IMR-90 (cell line): ENCODE measurements at regions not wholly inside any gene's neighbourhood (a gene's known extent, or its start where the extent isn't known, plus 50 kb on each side); places are given as distances from the start of the nearest gene placed in this dataset.

Experiments used
- ATAC-seq: fragments of 200-7000 bp; cut with Tn5 transposase; 2 replicates; pipeline ENCODE4 v1.9.1; 2020; ENCODE audit warnings: low read depth, mild to moderate bottlenecking, moderate library complexity
- BruUV-seq: library from RNA; stranded (reverse); fragments of 400-500 nt; replicated peaks from 2 replicates; lab custom pipeline; 2021; lab: Mats Ljungman, UMichigan
- CTCF ChIA-PET: fragments of 300-600 bp; formaldehyde crosslinking; extraction: SDS; loops from one replicate; lab custom pipeline; 2021; ENCODE audit warnings: antibody characterized with exemption; lab: Yijun Ruan, JAX
- POLR2A ChIA-PET: fragments of 300-600 bp; sonication (Branson Sonifier 250); formaldehyde crosslinking; loops from one replicate; lab custom pipeline; 2022; ENCODE audit warnings: antibody characterized with exemption; ENCODE audit not compliant: unreplicated experiment; lab: Charles Lee
- DNase-seq: peaks from one replicate; pipeline ENCODE4 v3.0.0; 2013
- H2AFZ ChIP-seq: replicated peaks from 2 replicates; pipeline ENCODE3; 2013; ENCODE audit warnings: low read length, mild to moderate bottlenecking; ENCODE audit not compliant: poor library complexity
- H2AK5ac ChIP-seq: 2 replicates; pipeline ENCODE4 v1.6.1; 2013; ENCODE audit warnings: low read depth, low read length, inconsistent platforms
- H2AK9ac ChIP-seq: replicated peaks from 2 replicates; pipeline ENCODE3; 2013; ENCODE audit warnings: mild to moderate bottlenecking, low read depth, low read length, moderate library complexity; ENCODE audit not compliant: poor library complexity
- H2BK120ac ChIP-seq: 2 replicates; pipeline ENCODE4 v1.6.1; 2013; ENCODE audit warnings: low read depth, low read length, inconsistent platforms
- H2BK15ac ChIP-seq: 3 replicates; pipeline ENCODE4 v1.6.1; 2013; ENCODE audit warnings: low read depth, low read length, inconsistent platforms
- H2BK20ac ChIP-seq: 2 replicates; pipeline ENCODE4 v1.6.1; 2013; ENCODE audit warnings: low read depth, mild to moderate bottlenecking, inconsistent platforms, low read length, moderate library complexity
- H2BK5ac ChIP-seq: 2 replicates; pipeline ENCODE4 v1.6.1; 2013; ENCODE audit warnings: mild to moderate bottlenecking, low read depth, low read length, inconsistent platforms; ENCODE audit not compliant: poor library complexity, severe bottlenecking
- H3K14ac ChIP-seq: replicated peaks from 2 replicates; pipeline ENCODE4 v1.6.1; 2013; ENCODE audit warnings: low read depth, low read length, inconsistent platforms
- H3K18ac ChIP-seq: 2 replicates; pipeline ENCODE4 v1.6.1; 2013; ENCODE audit warnings: low read depth, low read length, control low read depth
- H3K23ac ChIP-seq: 2 replicates; pipeline ENCODE4 v1.6.1; 2013; ENCODE audit warnings: low read depth, low read length, inconsistent platforms
- H3K27ac ChIP-seq: 2 replicates; pipeline ENCODE4 v1.5.1; 2013; ENCODE audit warnings: mild to moderate bottlenecking, control low read depth, low read length; ENCODE audit not compliant: insufficient read depth
- H3K27me3 ChIP-seq: 2 replicates; pipeline ENCODE4 v1.6.1; 2013; ENCODE audit warnings: low read length; ENCODE audit not compliant: control insufficient read depth, insufficient read depth
- H3K36me3 ChIP-seq: 2 replicates; pipeline ENCODE4 v1.6.1; 2013; ENCODE audit warnings: low read length, mixed read lengths; ENCODE audit not compliant: control insufficient read depth, insufficient read depth
- H3K4ac ChIP-seq: 2 replicates; pipeline ENCODE4 v1.6.1; 2013; ENCODE audit warnings: low read depth, low read length, inconsistent platforms
- H3K4me1 ChIP-seq: 2 replicates; pipeline ENCODE4 v1.6.1; 2013; ENCODE audit warnings: low read length, mixed read lengths; ENCODE audit not compliant: control insufficient read depth, insufficient read depth
- H3K4me2 ChIP-seq: 2 replicates; pipeline ENCODE4 v1.6.1; 2013; ENCODE audit warnings: low read depth, mild to moderate bottlenecking, control low read depth, low read length, moderate library complexity
- H3K4me3 ChIP-seq: 2 replicates; pipeline ENCODE4 v1.5.1; 2013; ENCODE audit warnings: low read depth, mild to moderate bottlenecking, control low read depth, low read length, moderate library complexity; ENCODE audit not compliant: insufficient read depth
- H3K56ac ChIP-seq: 2 replicates; pipeline ENCODE4 v1.6.1; 2013; ENCODE audit warnings: low read length, inconsistent platforms; ENCODE audit not compliant: insufficient read depth; ENCODE audit errors: extremely low read depth
- H3K79me1 ChIP-seq, 2 experiments: 2 replicates each; pipeline ENCODE4 v1.6.1; 2013; ENCODE audit warnings: low read length in 2 of 2, inconsistent platforms in 1 of 2, low read depth in 1 of 2
- H3K9ac ChIP-seq: 2 replicates; pipeline ENCODE4 v1.6.1; 2013; ENCODE audit warnings: low read depth, low read length, control low read depth
- H3K9me1 ChIP-seq: 2 replicates; pipeline ENCODE4 v1.6.1; 2013; ENCODE audit warnings: low read length, inconsistent platforms; ENCODE audit not compliant: insufficient read depth
- H3K9me3 ChIP-seq: 2 replicates; pipeline ENCODE4 v1.6.1; 2013; ENCODE audit warnings: low read length; ENCODE audit not compliant: control insufficient read depth, insufficient read depth
- H4K20me1 ChIP-seq: 2 replicates; pipeline ENCODE4 v1.6.1; 2013; ENCODE audit warnings: low read length, inconsistent platforms; ENCODE audit not compliant: insufficient read depth
- H4K5ac ChIP-seq: 2 replicates; pipeline ENCODE4 v1.6.1; 2013; ENCODE audit warnings: mild to moderate bottlenecking, low read depth, low read length, control low read depth
- H4K8ac ChIP-seq, 2 experiments: 2 replicates each; pipeline ENCODE4 v1.6.1; 2013; ENCODE audit warnings: low read depth in 2 of 2, low read length in 2 of 2, control low read depth in 1 of 2, inconsistent platforms in 1 of 2
- H4K91ac ChIP-seq: 2 replicates; pipeline ENCODE4 v1.6.1; 2013; ENCODE audit warnings: low read depth, low read length, inconsistent platforms; ENCODE audit not compliant: insufficient read depth
- CHD1 ChIP-seq: IDR thresholded peaks from 2 replicates; pipeline ENCODE4 v1.6.1; 2012; ENCODE audit warnings: low read depth, low read length, improper control_type of control experiment
- CTCF ChIP-seq: conservative IDR thresholded peaks from 2 replicates; pipeline ENCODE4 v1.5.1; 2012; ENCODE audit warnings: mild to moderate bottlenecking, low read depth, low read length, improper control_type of control experiment
- ELK1 ChIP-seq: fragments of 150-350 bp; IDR thresholded peaks from 2 replicates; pipeline ENCODE4 v1.6.1; 2016; ENCODE audit warnings: low read depth, mild to moderate bottlenecking, low read length, moderate library complexity, borderline replicate concordance
- MXI1 ChIP-seq: IDR thresholded peaks from 2 replicates; pipeline ENCODE4 v1.6.1; 2012; ENCODE audit warnings: low read depth, mild to moderate bottlenecking, low read length, moderate library complexity, borderline replicate concordance
- NFE2L2 ChIP-seq: fragments of 150-350 bp; IDR thresholded peaks from 2 replicates; pipeline ENCODE4 v1.6.1; 2016; ENCODE audit warnings: low read depth, mild to moderate bottlenecking, low read length
- POLR2A ChIP-seq: IDR thresholded peaks from 2 replicates; pipeline ENCODE4 v1.6.1; 2012; ENCODE audit warnings: mild to moderate bottlenecking, low read depth, low read length
- RFX5 ChIP-seq: IDR thresholded peaks from 2 replicates; pipeline ENCODE4 v1.8.0; 2012; ENCODE audit warnings: low read depth, mild to moderate bottlenecking, low read length, moderate library complexity
- SMC3 ChIP-seq: fragments of 150-350 bp; IDR thresholded peaks from 2 replicates; pipeline ENCODE4 v1.6.1; 2016; ENCODE audit warnings: low read depth, mild to moderate bottlenecking, antibody characterized with exemption, low read length, moderate library complexity
- USF2 ChIP-seq: fragments of 150-350 bp; IDR thresholded peaks from 2 replicates; pipeline ENCODE4 v1.6.1; 2017; ENCODE audit warnings: mild to moderate bottlenecking, antibody characterized with exemption, low read length, low read depth
- WGBS, 2 experiments: methylation state at CpG; one replicate each; pipeline versions ENCODE4 v1.1.5 to v1.1.7; 2013; ENCODE audit warnings: missing lambda C conversion rate in 2 of 2; ENCODE audit not compliant: insufficient read length in 1 of 2; ENCODE audit errors: extremely low coverage in 2 of 2; 5-methylcytosine and 5-hydroxymethylcytosine counted together
- dilution Hi-C: fragments of 300-500 bp; cut with HindIII; formaldehyde crosslinking; loops from one replicate; pipeline ENCODE4 v1.14.3; 2018; ENCODE audit warnings: low sequenced_read_pairs; ENCODE audit not compliant: unreplicated experiment
- in situ Hi-C: fragments of 300-500 bp; cut with MboI; formaldehyde crosslinking; loops from 3 replicates; pipeline ENCODE4 v1.14.3; 2019; ENCODE audit warnings: low sequenced_read_pairs, inconsistent platforms, mixed read lengths
- intact Hi-C: fragments of 100-400 bp; cut with micrococcal nuclease; formaldehyde crosslinking; loops from 2 replicates; pipeline ENCODE4 v1.10.0; 2022

GRCh38 chr4:79164907-79165610 is 160.8 kb downstream of the NAA11 start:
- H3K27ac ChIP-seq: no peak overlapping the region
- H3K9ac ChIP-seq: no peak overlapping the region
- ChIA-PET POLR2A (no interaction called here), CTCF (no interaction called here)
- no peak overlapping the region for H2BK5ac ChIP-seq
- intact Hi-C loops: no loop called here
- no peak overlapping the region for H3K18ac ChIP-seq
- no peak for DNase-seq
- no TSS peak for BruUV-seq
- dilution Hi-C loops: no loop called here
- no peak overlapping the region for H3K4ac ChIP-seq
- no peak overlapping the region for H3K23ac ChIP-seq
- H4K5ac ChIP-seq: no peak overlapping the region
- H4K8ac ChIP-seq: no peak overlapping the region
- H4K91ac ChIP-seq: no peak overlapping the region
- H3K4me2 ChIP-seq: no peak overlapping the region
- H3K4me3 ChIP-seq: no peak overlapping the region
- H2BK20ac ChIP-seq: no peak overlapping the region
- H2AK9ac ChIP-seq: no peak overlapping the region
- TF ChIP-seq RFX5 (no peak), MXI1 (no peak), CHD1 (no peak), SMC3 (no peak), CTCF (no peak), USF2 (no peak), POLR2A (no peak), NFE2L2 (no peak), ELK1 (no peak)
- in situ Hi-C loops: no loop called here
- H3K9me1 ChIP-seq: no peaks in the 10 kb centered on the region
- H3K14ac ChIP-seq: no peak overlapping the region
- no peak for ATAC-seq
- H3K79me1 ChIP-seq: no peaks in the 10 kb centered on the region
- no peaks in the 10 kb centered on the region for H3K4me1 ChIP-seq
- no peaks in the 10 kb centered on the region for H3K36me3 ChIP-seq
- no peak overlapping the region for H2BK120ac ChIP-seq
- H3K9me3 ChIP-seq: no peaks in the 10 kb centered on the region
- H3K56ac ChIP-seq: no peak overlapping the region
- H2BK15ac ChIP-seq: no peak overlapping the region
- no peaks in the 10 kb centered on the region for H3K27me3 ChIP-seq
- no peaks in the 10 kb centered on the region for H4K20me1 ChIP-seq
- no peak overlapping the region for H2AFZ ChIP-seq
- WGBS, 2 experiments: no CpG with 5 or more reads among the region's 4 CpGs
- H2AK5ac ChIP-seq: no peak overlapping the region
